ENCODE measurements at regions not wholly inside any gene's neighbourhood (a gene's known extent, or its start where the extent isn't known, plus 50 kb on each side); places are given as distances from the start of the nearest gene placed in this dataset.

DNA sequence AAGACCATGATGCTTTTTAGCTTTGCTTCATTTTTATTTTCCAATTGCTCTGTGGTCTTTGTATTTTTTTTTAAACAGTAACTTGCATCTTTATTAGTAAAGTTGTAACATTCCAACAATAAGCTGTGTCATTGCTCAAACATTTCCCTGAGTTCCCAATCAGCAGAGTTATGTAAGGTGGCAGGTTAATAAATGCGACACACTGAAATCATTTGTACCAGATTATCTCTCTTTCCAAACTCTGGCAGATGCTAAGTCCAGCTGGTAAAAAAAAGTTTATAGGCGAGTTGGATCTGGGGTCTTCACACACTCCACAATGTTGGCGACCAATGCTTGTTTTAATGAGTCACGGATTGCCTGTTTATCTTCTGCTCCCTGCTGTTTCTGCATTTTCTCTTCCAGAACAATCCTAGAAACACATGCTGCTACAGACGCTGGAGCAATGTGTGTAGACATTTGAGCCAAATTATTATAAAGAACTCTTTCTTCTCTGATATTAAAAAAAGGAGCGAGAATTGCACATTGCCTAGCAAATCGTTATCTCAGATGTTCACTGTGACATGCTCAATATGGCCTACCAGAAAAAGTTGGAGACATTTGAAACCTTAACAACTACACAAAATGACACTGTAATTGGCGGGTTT lies 113.6 kb upstream of the IFNGR1 start:
- DNase-seq (ENCODE audit: low read depth in 1 of 2, low spot score in 2 of 2): no peak
- no peaks in the 10 kb centered on the region for H4K20me1 ChIP-seq (replicated peaks in 1 of 2; ENCODE audit: control insufficient read depth in 1 of 2, insufficient read depth in 2 of 2, low read length in 2 of 2)
- H3K9me3 ChIP-seq (ENCODE audit: insufficient read depth in 2 of 2, low read depth in 1 of 2, low read length in 1 of 2): no peaks in the 10 kb centered on the region
- no peak overlapping the region for H2BK5ac ChIP-seq (ENCODE audit: low read depth, low read length)
- FAIRE-seq: peak; percentile 36
- no peaks in the 10 kb centered on the region for H3K36me3 ChIP-seq (ENCODE audit: control insufficient read depth in 2 of 4, insufficient read depth in 4 of 4, low read length in 3 of 4)
- ChIA-PET CTCF (ENCODE audit: partially characterized antibody) (interaction anchor here (0.7 to 3.4 kb wide), 3 partner anchors 18 to 479 kb away, joined by 3 to 14 read pairs (median 3); no protein-coding TSS in a partner anchor), POLR2A (ENCODE audit: partially characterized antibody) (no interaction called here)
- no peak overlapping the region for H2BK20ac ChIP-seq (ENCODE audit: low read length)
- no peak overlapping the region for H4K5ac ChIP-seq (ENCODE audit: insufficient read length, low read depth, low read length)
- no peak overlapping the region for H2AFZ ChIP-seq (ENCODE audit: low read length)
- no peaks in the 10 kb centered on the region for H3K27me3 ChIP-seq (replicated peaks in 1 of 4; ENCODE audit: control insufficient read depth in 3 of 4, extremely low read depth in 1 of 4, insufficient read depth in 3 of 4, low read length in 3 of 4)
- H3K27ac ChIP-seq (ENCODE audit: low read depth, low read length): no peak overlapping the region
- no peak overlapping the region for H3K9ac ChIP-seq (replicated peaks in 1 of 4; ENCODE audit: extremely low read depth in 1 of 4, low read depth in 3 of 4, low read length in 3 of 4)
- no peak overlapping the region for H2BK15ac ChIP-seq (ENCODE audit: low read length)
- no peak overlapping the region for H2BK120ac ChIP-seq (replicated peaks; ENCODE audit: low read depth, low read length)
- no peaks in the 10 kb centered on the region for H3K4me1 ChIP-seq (replicated peaks in 1 of 4; ENCODE audit: control insufficient read depth in 3 of 4, insufficient read depth in 4 of 4, low read length in 3 of 4)
- H4K8ac ChIP-seq (ENCODE audit: extremely low read depth, insufficient read depth, low read length): no peak overlapping the region
- H2AK5ac ChIP-seq (ENCODE audit: low read depth, low read length): no peak overlapping the region
- H3K4me3 ChIP-seq (ENCODE audit: extremely low read depth in 1 of 4, insufficient read depth in 2 of 4, low read depth in 3 of 4, low read length in 4 of 4): no peak overlapping the region
- H3K18ac ChIP-seq (ENCODE audit: extremely low read depth, low read length): no peak overlapping the region
- no peak overlapping the region for H3K4ac ChIP-seq (replicated peaks; ENCODE audit: insufficient read length, low read depth, low read length)
- H3K14ac ChIP-seq (ENCODE audit: insufficient read length): no peak overlapping the region
- no peaks in the 10 kb centered on the region for H3K23me2 ChIP-seq (ENCODE audit: low read depth, low read length)
- H4K91ac ChIP-seq (replicated peaks; ENCODE audit: insufficient read length, low read length): no peak overlapping the region
- no peak overlapping the region for H3K4me2 ChIP-seq (ENCODE audit: insufficient read depth in 1 of 2, low read depth in 2 of 2, low read length in 2 of 2)
- no peak overlapping the region for H2BK12ac ChIP-seq (ENCODE audit: low read depth, low read length)
- H3K56ac ChIP-seq (replicated peaks; ENCODE audit: insufficient read length, low read depth, low read length): no peak overlapping the region
- 82% methylated on average over 8 of the region's 8 CpGs; no CpG with 5 or more reads in 1 of the 2 experiments for WGBS, 2 experiments (ENCODE audit: extremely low coverage in 1 of 2, insufficient coverage in 1 of 2, insufficient read length in 1 of 2, insufficient replicate concordance in 2 of 2, low coverage in 1 of 2, low lambda C conversion rate in 2 of 2, missing lambda C conversion rate in 1 of 2)
- TF ChIP-seq KDM4A (IDR thresholded peaks at IDR 0.05; ENCODE audit: low read depth, low read length, severe bottlenecking) (no peak), RAD21 (IDR thresholded peaks at IDR 0.05 in 1 of 2, conservative IDR thresholded peaks at IDR 0.05 in 1 of 2; ENCODE audit: low read depth in 2 of 2, low read length in 2 of 2) (no peak), SIRT6 (IDR thresholded peaks at IDR 0.05; ENCODE audit: low read length) (no peak), CTBP2 (IDR thresholded peaks at IDR 0.05; ENCODE audit: borderline replicate concordance, insufficient read depth, insufficient read length, low read length) (no peak)
- no peak overlapping the region for H3K23ac ChIP-seq (ENCODE audit: insufficient read length)
- no peaks in the 10 kb centered on the region for H3K79me1 ChIP-seq (ENCODE audit: low read depth, low read length)
- no peaks in the 10 kb centered on the region for H3K79me2 ChIP-seq (ENCODE audit: control insufficient read depth in 1 of 2, insufficient read depth in 2 of 2, low read length in 2 of 2)

All from H1 (cell line).